Osteocyte (in vitro differentiated cells): ENCODE measurements at regions not wholly inside any gene's neighbourhood (a gene's known extent, or its start where the extent isn't known, plus 50 kb on each side); places are given as distances from the start of the nearest gene placed in this dataset.

Source experiments
- DNase-seq: peaks from one replicate; pipeline ENCODE4 v3.0.0; 2021; ENCODE audit warnings: mixed read lengths; ENCODE audit not compliant: unreplicated experiment; ENCODE audit errors: extremely low spot score
- H3K27ac Mint-ChIP-seq: one replicate; pipeline ENCODE4 v1.8.0; 2021; ENCODE audit warnings: mild to moderate bottlenecking, mixed read lengths; ENCODE audit not compliant: unreplicated experiment
- H3K27me3 Mint-ChIP-seq: one replicate; pipeline ENCODE4 v1.8.0; 2021; ENCODE audit warnings: mixed read lengths; ENCODE audit not compliant: unreplicated experiment
- H3K36me3 Mint-ChIP-seq: one replicate; pipeline ENCODE4 v1.8.0; 2021; ENCODE audit warnings: mixed read lengths; ENCODE audit not compliant: unreplicated experiment
- H3K4me1 Mint-ChIP-seq: one replicate; pipeline ENCODE4 v1.8.0; 2021; ENCODE audit warnings: mixed read lengths; ENCODE audit not compliant: unreplicated experiment
- H3K4me3 Mint-ChIP-seq: one replicate; pipeline ENCODE4 v1.8.0; 2021; ENCODE audit warnings: mild to moderate bottlenecking, moderate library complexity, mixed read lengths; ENCODE audit not compliant: unreplicated experiment
- H3K9me3 Mint-ChIP-seq: one replicate; pipeline ENCODE4 v1.8.0; 2021; ENCODE audit warnings: mixed read lengths; ENCODE audit not compliant: unreplicated experiment
- TF ChIP-seq, protein P1 (sequence below): fragments of 200-600 bp; sonication (generic); IDR thresholded peaks from 2 replicates; pipeline ENCODE4 v1.5.0; 2021; ENCODE audit warnings: antibody characterized with exemption, mild to moderate bottlenecking, moderate library complexity

DNA sequence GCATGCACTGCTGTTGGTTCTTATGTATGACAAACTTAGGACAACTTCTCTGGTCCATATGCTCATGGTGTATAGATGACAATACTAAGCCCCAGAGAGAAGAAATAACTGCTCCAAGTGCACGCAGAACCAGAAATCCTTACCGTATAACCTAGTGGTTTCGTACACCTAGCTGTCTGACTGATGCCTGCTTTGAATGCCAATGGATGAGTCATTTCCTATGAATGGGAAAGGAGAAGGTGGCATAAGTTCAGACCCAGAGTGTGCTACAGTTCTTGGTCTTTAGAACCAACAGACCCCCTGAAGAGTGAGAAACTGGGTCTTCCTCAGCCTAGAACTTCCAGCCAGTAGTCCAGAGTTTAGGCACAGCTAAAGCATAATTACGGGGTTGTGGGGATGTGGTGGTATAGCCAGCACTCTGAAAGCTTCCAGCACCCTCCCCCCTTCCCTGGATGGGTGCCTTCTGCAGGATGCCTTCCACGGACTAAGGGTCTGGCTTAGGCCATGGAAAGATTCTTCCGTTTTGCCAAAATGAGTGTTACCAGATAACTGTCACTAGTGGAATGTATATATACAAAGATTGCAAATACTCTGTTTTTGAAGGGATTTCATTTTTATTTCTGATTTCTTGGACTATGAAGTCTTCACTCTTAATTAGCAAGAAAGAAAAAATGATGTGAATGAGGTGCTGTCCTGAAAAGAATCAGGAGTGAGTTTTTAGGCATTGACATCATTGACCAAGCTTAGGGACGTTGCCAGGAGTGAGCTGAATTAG is 84.6 kb upstream of the PACRGL start:
- Mint-ChIP-seq H3K9me3 (no peaks in the 10 kb centered on the region), H3K36me3 (peaks cover 11% of the 10 kb centered on the region), H3K4me3 (no peak overlapping the region), H3K27me3 (no peaks in the 10 kb centered on the region), H3K27ac (no peak overlapping the region), H3K4me1 (peaks cover 4% of the 10 kb centered on the region)
- DNase-seq, result no peak
- TF ChIP-seq, protein P1, sequence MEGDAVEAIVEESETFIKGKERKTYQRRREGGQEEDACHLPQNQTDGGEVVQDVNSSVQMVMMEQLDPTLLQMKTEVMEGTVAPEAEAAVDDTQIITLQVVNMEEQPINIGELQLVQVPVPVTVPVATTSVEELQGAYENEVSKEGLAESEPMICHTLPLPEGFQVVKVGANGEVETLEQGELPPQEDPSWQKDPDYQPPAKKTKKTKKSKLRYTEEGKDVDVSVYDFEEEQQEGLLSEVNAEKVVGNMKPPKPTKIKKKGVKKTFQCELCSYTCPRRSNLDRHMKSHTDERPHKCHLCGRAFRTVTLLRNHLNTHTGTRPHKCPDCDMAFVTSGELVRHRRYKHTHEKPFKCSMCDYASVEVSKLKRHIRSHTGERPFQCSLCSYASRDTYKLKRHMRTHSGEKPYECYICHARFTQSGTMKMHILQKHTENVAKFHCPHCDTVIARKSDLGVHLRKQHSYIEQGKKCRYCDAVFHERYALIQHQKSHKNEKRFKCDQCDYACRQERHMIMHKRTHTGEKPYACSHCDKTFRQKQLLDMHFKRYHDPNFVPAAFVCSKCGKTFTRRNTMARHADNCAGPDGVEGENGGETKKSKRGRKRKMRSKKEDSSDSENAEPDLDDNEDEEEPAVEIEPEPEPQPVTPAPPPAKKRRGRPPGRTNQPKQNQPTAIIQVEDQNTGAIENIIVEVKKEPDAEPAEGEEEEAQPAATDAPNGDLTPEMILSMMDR, result no peak

DNA sequence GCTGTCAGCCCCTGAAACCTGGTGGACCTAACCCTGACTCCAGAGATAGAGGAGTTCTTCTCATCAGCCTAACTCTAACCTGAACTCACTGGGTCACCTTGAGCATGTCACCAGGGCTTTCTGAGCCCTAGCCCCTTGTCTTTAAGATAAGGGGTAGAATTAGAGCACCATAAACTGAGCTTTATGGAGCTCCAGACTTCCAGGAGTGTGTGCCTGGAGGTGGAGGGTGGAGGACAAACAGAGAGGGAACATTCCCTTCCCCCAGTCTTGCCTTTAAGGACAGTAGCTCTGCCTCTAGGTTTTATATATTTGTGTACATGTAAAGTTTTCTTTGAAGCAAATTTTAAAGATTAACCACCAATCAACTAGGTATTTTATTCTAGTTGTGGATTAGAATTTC is 83.9 kb upstream of the PACRGL start:
- no peak for DNase-seq
- TF ChIP-seq, protein P1, result no peak

DNA sequence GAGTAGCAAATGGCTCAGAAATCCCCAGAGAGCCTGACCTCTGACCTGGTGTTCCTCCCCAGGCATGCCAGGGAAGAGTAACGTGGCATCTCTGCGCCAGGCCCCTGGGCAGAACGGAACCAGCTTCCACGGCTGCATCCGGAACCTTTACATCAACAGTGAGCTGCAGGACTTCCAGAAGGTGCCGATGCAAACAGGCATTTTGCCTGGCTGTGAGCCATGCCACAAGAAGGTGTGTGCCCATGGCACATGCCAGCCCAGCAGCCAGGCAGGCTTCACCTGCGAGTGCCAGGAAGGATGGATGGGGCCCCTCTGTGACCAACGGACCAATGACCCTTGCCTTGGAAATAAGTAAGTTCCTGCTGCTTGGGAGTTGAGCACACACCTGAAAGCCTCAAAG is 83.4 kb upstream of the PACRGL start:
- Mint-ChIP-seq H3K4me3 (no peak overlapping the region), H3K4me1 (peaks cover 12% of the 10 kb centered on the region), H3K27ac (no peak overlapping the region), H3K36me3 (peaks cover 10% of the 10 kb centered on the region), H3K27me3 (no peaks in the 10 kb centered on the region), H3K9me3 (no peaks in the 10 kb centered on the region)
- no peak for DNase-seq
- TF ChIP-seq, protein P1, result no peak

More for the DNA sequence above, 83.9 kb upstream of the PACRGL start:
- Mint-ChIP-seq H3K9me3 (no peaks in the 10 kb centered on the region), H3K27ac (no peak overlapping the region), H3K4me1 (peaks cover 7% of the 10 kb centered on the region), H3K36me3 (peaks cover 10% of the 10 kb centered on the region), H3K4me3 (no peak overlapping the region), H3K27me3 (no peaks in the 10 kb centered on the region)

DNA sequence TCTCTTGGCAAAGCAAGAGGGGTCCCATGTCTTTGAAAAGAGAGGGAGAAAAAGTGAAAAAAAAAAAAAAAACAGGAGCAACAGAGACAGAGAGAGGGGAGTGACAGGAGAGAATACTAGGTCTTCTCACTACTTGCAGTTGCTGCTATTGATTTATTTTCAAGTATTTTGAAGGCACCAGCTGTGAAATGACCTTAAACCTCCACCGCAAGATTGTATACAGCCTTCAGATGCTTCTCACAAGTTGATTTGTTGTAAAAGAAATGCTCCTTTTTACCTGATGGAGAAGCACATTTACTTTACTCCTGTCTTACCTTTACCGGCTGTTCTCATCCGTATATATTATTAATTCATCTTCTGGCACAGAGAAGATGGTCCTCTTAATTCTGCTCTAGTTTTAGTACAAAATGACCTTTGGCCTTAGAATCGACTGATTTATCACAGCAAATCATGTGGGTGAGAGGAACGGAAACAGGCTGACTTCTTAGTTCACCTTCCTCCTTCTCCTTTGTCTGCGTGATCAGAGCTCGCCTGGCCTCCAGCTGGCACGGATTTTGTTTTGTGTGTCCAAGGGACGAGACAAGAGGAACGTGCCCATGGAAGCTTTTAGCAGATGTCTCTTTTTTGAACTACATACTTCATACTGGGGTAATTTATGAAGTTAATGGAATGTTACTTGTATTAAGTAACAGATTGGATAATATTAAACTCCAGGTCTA is 82.4 kb upstream of the PACRGL start:
- Mint-ChIP-seq H3K36me3 (peaks cover 10% of the 10 kb centered on the region), H3K27ac (no peak overlapping the region), H3K4me3 (no peak overlapping the region), H3K4me1 (peaks cover 18% of the 10 kb centered on the region), H3K27me3 (no peaks in the 10 kb centered on the region), H3K9me3 (no peaks in the 10 kb centered on the region)
- TF ChIP-seq, protein P1, result no peak
- DNase-seq, result no peak

DNA sequence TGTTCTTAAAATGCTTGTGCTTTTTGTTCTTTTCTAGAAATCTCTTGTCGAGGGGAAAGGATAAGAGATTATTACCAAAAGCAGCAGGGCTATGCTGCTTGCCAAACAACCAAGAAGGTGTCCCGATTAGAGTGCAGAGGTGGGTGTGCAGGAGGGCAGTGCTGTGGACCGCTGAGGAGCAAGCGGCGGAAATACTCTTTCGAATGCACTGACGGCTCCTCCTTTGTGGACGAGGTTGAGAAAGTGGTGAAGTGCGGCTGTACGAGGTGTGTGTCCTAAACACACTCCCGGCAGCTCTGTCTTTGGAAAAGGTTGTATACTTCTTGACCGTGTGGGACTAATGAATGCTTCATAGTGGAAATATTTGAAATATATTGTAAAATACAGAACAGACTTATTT is 81.5 kb upstream of the PACRGL start:
- peaks cover 20% of the 10 kb centered on the region for H3K4me1 Mint-ChIP-seq
- H3K9me3 Mint-ChIP-seq, result no peaks in the 10 kb centered on the region
- no peaks in the 10 kb centered on the region for H3K27me3 Mint-ChIP-seq
- TF ChIP-seq, protein P1, result no peak
- no peak for DNase-seq
- H3K27ac Mint-ChIP-seq, result no peak overlapping the region
- H3K36me3 Mint-ChIP-seq, result peaks cover 6% of the 10 kb centered on the region
- no peak overlapping the region for H3K4me3 Mint-ChIP-seq
